ENCODE measurements at regions not wholly inside any gene's neighbourhood (a gene's known extent, or its start where the extent isn't known, plus 50 kb on each side); places are given as distances from the start of the nearest gene placed in this dataset.

DNA sequence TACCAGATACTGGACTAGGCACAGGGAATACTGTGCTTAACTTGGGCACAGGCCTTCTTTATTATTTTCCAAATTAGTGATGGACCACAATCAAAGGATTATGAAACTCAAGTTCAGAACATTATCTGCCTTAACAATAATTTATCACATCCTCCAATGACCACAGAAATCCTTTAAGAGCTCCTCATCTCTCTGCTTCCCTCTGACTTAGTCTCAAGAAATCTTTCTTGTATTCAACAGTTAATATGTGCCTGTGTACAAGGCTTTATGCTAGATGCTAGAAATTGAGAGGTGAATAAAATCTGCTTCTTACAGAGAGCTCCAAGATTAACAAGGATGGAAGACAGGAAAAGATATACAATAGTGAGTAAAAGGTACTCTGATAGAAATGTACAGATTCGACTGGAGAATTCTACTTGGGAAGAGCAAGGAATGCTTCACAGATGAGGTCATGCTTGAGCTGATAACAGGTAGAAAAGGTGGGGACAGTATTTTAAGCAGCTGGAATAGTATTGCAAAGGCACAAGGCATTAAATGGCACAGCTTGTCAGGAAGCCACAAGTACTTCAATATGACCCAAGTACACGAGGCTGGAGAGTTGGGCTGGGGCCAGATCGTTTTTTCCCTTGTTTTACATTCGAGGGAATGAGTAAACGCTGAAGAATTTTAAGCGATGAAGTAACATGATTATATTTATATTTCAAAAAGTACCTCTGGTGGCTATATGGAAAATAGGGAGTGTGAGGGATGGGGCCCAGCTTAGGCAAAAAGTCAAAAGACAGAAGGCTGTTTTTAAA lies 55.1 kb upstream of the ARID2 start:
- DNase-seq = no peak

GRCh38 chr12:45675534-45675933 lies 54.0 kb upstream of the ARID2 start:
- no peak for DNase-seq
